ENCODE measurements at regions not wholly inside any gene's neighbourhood (a gene's known extent, or its start where the extent isn't known, plus 50 kb on each side); places are given as distances from the start of the nearest gene placed in this dataset.

DNA sequence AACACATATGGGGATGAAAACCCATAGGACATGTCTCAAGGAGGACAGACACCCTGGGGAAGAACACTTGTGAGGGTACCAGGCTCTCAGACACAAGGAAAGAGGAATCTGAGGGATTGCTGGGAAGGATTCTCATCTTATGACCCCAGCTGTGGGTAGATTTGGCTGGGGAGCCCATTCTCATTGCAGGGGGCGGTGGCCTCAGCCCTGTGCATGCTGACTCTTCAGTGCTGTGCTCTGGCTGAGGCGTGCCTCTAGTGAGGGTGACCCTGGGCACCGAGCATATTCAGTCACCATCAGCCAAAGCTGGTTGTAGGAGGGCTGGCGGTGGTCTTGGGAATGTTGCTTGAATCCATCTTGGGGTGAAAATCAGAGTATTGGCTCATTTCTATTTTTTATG lies 140.7 kb downstream of the TM9SF2 start:
- H3K9me3 ChIP-seq (ENCODE audit: insufficient read depth, low read depth), result no peaks in the 10 kb centered on the region
- H3K27me3 ChIP-seq (ENCODE audit: insufficient read depth, low read depth), result no peaks in the 10 kb centered on the region
- DNase-seq, result no peak
- BruUV-seq (replicated peaks), result no TSS peak
- H3K4me3 ChIP-seq, result no peak overlapping the region
- no peaks in the 10 kb centered on the region for H3F3A ChIP-seq (ENCODE audit: insufficient read depth, low read depth)
- H3K9me2 ChIP-seq (ENCODE audit: insufficient read depth), result no peaks in the 10 kb centered on the region
- CTCF ChIA-PET, result no interaction called here
- intact Hi-C loops (cut with micrococcal nuclease; ENCODE audit: unreplicated experiment), result no loop called here
- H3K4me2 ChIP-seq, result no peak overlapping the region
- H2AFZ ChIP-seq, result no peak overlapping the region
- H4K20me1 ChIP-seq (ENCODE audit: insufficient read depth), result no peaks in the 10 kb centered on the region
- TF ChIP-seq EZH2 (IDR thresholded peaks at IDR 0.05; ENCODE audit: low read depth), result no peak
- TF ChIP-seq, protein P1, sequence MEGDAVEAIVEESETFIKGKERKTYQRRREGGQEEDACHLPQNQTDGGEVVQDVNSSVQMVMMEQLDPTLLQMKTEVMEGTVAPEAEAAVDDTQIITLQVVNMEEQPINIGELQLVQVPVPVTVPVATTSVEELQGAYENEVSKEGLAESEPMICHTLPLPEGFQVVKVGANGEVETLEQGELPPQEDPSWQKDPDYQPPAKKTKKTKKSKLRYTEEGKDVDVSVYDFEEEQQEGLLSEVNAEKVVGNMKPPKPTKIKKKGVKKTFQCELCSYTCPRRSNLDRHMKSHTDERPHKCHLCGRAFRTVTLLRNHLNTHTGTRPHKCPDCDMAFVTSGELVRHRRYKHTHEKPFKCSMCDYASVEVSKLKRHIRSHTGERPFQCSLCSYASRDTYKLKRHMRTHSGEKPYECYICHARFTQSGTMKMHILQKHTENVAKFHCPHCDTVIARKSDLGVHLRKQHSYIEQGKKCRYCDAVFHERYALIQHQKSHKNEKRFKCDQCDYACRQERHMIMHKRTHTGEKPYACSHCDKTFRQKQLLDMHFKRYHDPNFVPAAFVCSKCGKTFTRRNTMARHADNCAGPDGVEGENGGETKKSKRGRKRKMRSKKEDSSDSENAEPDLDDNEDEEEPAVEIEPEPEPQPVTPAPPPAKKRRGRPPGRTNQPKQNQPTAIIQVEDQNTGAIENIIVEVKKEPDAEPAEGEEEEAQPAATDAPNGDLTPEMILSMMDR (conservative IDR thresholded peaks at IDR 0.05), result no peak
- H3K27ac ChIP-seq, result no peak overlapping the region
- H3K4me1 ChIP-seq (replicated peaks; ENCODE audit: insufficient read depth), result no peaks in the 10 kb centered on the region
- POLR2A ChIA-PET (ENCODE audit: unreplicated experiment), result no interaction called here
- H3K79me2 ChIP-seq (ENCODE audit: low read depth), result no peaks in the 10 kb centered on the region
- no peaks in the 10 kb centered on the region for H3K36me3 ChIP-seq (ENCODE audit: low read depth)

DNA sequence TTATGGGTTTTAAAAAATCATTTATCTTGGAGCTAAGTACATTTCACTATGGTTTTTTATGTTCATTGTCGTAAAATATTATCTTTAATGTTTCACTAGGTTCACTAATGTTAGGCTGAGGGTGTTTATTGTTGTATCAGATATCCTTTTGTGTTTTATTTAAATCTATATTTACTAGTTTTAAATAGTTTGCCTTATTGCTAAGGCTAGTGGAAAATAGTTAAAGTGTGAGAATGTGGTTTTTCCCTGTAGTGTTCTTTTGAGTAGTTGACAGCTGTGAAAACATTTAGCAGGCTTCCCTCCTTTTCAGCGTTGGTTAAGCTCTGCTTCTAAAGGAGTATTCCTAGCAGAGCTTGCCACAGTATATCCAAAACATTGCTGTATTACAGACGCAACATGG lies 139.0 kb downstream of the TM9SF2 start:
- H3K4me1 ChIP-seq (replicated peaks; ENCODE audit: insufficient read depth), result no peaks in the 10 kb centered on the region
- no TSS peak for BruUV-seq (replicated peaks)
- DNase-seq, result no peak
- H3K9me2 ChIP-seq (ENCODE audit: insufficient read depth), result no peaks in the 10 kb centered on the region
- H3K4me3 ChIP-seq, result no peak overlapping the region
- POLR2A ChIA-PET (ENCODE audit: unreplicated experiment), result no interaction called here
- no peak overlapping the region for H2AFZ ChIP-seq
- TF ChIP-seq, protein P1 (conservative IDR thresholded peaks at IDR 0.05), result no peak
- TF ChIP-seq EZH2 (IDR thresholded peaks at IDR 0.05; ENCODE audit: low read depth), result no peak
- CTCF ChIA-PET, result no interaction called here
- no peak overlapping the region for H3K4me2 ChIP-seq
- no peaks in the 10 kb centered on the region for H3K9me3 ChIP-seq (ENCODE audit: insufficient read depth, low read depth)
- H3K27me3 ChIP-seq (ENCODE audit: insufficient read depth, low read depth), result no peaks in the 10 kb centered on the region
- H3F3A ChIP-seq (ENCODE audit: insufficient read depth, low read depth), result no peaks in the 10 kb centered on the region
- intact Hi-C loops (cut with micrococcal nuclease; ENCODE audit: unreplicated experiment), result no loop called here
- H3K27ac ChIP-seq, result no peak overlapping the region
- H4K20me1 ChIP-seq (ENCODE audit: insufficient read depth), result no peaks in the 10 kb centered on the region
- no peaks in the 10 kb centered on the region for H3K36me3 ChIP-seq (ENCODE audit: low read depth)
- no peaks in the 10 kb centered on the region for H3K79me2 ChIP-seq (ENCODE audit: low read depth)

DNA sequence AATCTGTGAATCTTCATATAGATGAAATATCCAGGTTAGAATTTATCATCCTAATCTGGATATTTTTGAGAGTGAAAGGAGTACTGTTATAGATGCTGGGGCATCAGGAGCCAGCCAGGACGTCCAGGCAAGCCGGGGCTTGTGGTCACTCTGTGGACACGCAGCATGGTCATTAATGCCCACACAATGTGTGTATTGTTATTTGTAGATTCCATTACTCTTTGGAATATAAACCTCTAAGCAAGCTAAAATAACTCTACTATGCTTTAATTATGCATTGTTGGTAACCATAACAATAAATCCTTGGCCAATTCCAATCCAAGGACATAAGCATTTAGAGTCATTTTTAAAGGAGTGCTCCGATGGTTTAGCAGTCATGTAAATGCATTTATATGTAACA lies 137.9 kb downstream of the TM9SF2 start:
- no peaks in the 10 kb centered on the region for H3K9me2 ChIP-seq (ENCODE audit: insufficient read depth)
- ChIA-PET CTCF (no interaction called here), POLR2A (ENCODE audit: unreplicated experiment) (interaction anchor here (0.6 kb wide), 1 partner anchor 126 kb away, joined by 3 read pairs; no protein-coding TSS in a partner anchor)
- H4K20me1 ChIP-seq (ENCODE audit: insufficient read depth), result no peaks in the 10 kb centered on the region
- H3K9me3 ChIP-seq (ENCODE audit: insufficient read depth, low read depth), result no peaks in the 10 kb centered on the region
- H3K4me1 ChIP-seq (replicated peaks; ENCODE audit: insufficient read depth), result no peaks in the 10 kb centered on the region
- no peak overlapping the region for H3K4me2 ChIP-seq
- H3K36me3 ChIP-seq (ENCODE audit: low read depth), result no peaks in the 10 kb centered on the region
- no peak for TF ChIP-seq EZH2 (IDR thresholded peaks at IDR 0.05; ENCODE audit: low read depth)
- TF ChIP-seq, protein P1 (conservative IDR thresholded peaks at IDR 0.05), result no peak
- H2AFZ ChIP-seq, result no peak overlapping the region
- H3F3A ChIP-seq (ENCODE audit: insufficient read depth, low read depth), result no peaks in the 10 kb centered on the region
- no peaks in the 10 kb centered on the region for H3K27me3 ChIP-seq (ENCODE audit: insufficient read depth, low read depth)
- DNase-seq, result no peak
- no TSS peak for BruUV-seq (replicated peaks)
- intact Hi-C loops (cut with micrococcal nuclease; ENCODE audit: unreplicated experiment), result no loop called here
- H3K27ac ChIP-seq, result no peak overlapping the region
- no peaks in the 10 kb centered on the region for H3K79me2 ChIP-seq (ENCODE audit: low read depth)
- H3K4me3 ChIP-seq, result no peak overlapping the region
